Right atrium auricular region (tissue), 2 donors: ENCODE measurements at regions not wholly inside any gene's neighbourhood (a gene's known extent, or its start where the extent isn't known, plus 50 kb on each side); places are given as distances from the start of the nearest gene placed in this dataset.

Source experiments
- DNase-seq: peaks from one replicate; pipeline ENCODE4 v3.0.0-alpha.2; 2019; ENCODE audit warnings: low spot score
- H3K27ac ChIP-seq, 2 donors: fragments of 200-600 bp; sonication (generic); 1 replicate in 1 of 2; 2 replicates in 1 of 2; pipeline ENCODE4 v1.5.1; 2016 to 2019
- H3K27me3 ChIP-seq, 2 donors: fragments of 200-600 bp; sonication (generic); one replicate each; pipeline versions ENCODE4 v1.5.1 to v1.6.0; 2017 to 2019
- H3K36me3 ChIP-seq: fragments of 200-600 bp; sonication (generic); one replicate; pipeline ENCODE4 v1.5.1; 2016
- H3K4me1 ChIP-seq, 2 donors: fragments of 200-600 bp; sonication (generic); one replicate each; pipeline versions ENCODE4 v1.5.1 to v1.6.0; 2017 to 2019
- H3K4me3 ChIP-seq, 2 donors: fragments of 200-600 bp; sonication (generic); 1 replicate in 1 of 2; 2 replicates in 1 of 2; pipeline ENCODE4 v1.5.1; 2017 to 2019; ENCODE audit warnings: mild to moderate bottlenecking in 1 of 2, moderate library complexity in 1 of 2
- H3K9me3 ChIP-seq, 2 donors: fragments of 200-600 bp; sonication (generic); one replicate each; pipeline ENCODE4 v1.5.1; 2019
- CTCF ChIP-seq, 2 donors: fragments of 200-600 bp; sonication (generic); IDR thresholded peaks; one replicate each; pipeline ENCODE4 v1.5.1; 2019; ENCODE audit warnings: antibody characterized with exemption in 2 of 2

GRCh38 chr4:149296503-149296902, 519.1 kb downstream of the IQCM start:
- no peak for DNase-seq
- TF ChIP-seq CTCF (IDR thresholded peaks at IDR 0.05) = no peak
- no peak overlapping the region for H3K4me3 ChIP-seq

GRCh38 chr4:149296084-149296483, 519.6 kb downstream of the IQCM start:
- H3K4me3 ChIP-seq = no peak overlapping the region
- no peaks in the 10 kb centered on the region for H3K9me3 ChIP-seq
- no peak overlapping the region for H3K27ac ChIP-seq
- DNase-seq = no peak
- TF ChIP-seq CTCF (IDR thresholded peaks at IDR 0.05) = no peak
- no peaks in the 10 kb centered on the region for H3K36me3 ChIP-seq
- H3K4me1 ChIP-seq = no peaks in the 10 kb centered on the region
- H3K27me3 ChIP-seq = no peaks in the 10 kb centered on the region

More at GRCh38 chr4:149296503-149296902, 519.1 kb downstream of the IQCM start:
- Histone ChIP-seq H3K4me1 (no peaks in the 10 kb centered on the region), H3K27ac (no peak overlapping the region), H3K36me3 (no peaks in the 10 kb centered on the region), H3K27me3 (no peaks in the 10 kb centered on the region), H3K9me3 (no peaks in the 10 kb centered on the region)

- H3K27ac ChIP-seq = no peak overlapping the region
- no peak for DNase-seq
- no peaks in the 10 kb centered on the region for H3K36me3 ChIP-seq
- no peaks in the 10 kb centered on the region for H3K4me1 ChIP-seq
- no peaks in the 10 kb centered on the region for H3K9me3 ChIP-seq
- no peaks in the 10 kb centered on the region for H3K27me3 ChIP-seq
- H3K4me3 ChIP-seq = no peak overlapping the region
- no peak for TF ChIP-seq CTCF (IDR thresholded peaks at IDR 0.05)
These were observed 521.0 kb downstream of the IQCM start for GRCh38 chr4:149294601-149295000.

GRCh38 chr4:149293046-149293649, 522.5 kb downstream of the IQCM start:
- TF ChIP-seq CTCF (IDR thresholded peaks at IDR 0.05) = no peak
- Histone ChIP-seq H3K4me1 (no peaks in the 10 kb centered on the region), H3K36me3 (no peaks in the 10 kb centered on the region), H3K9me3 (peaks cover 0 to 13% of the 10 kb centered on the region in 2 donors), H3K4me3 (no peak overlapping the region), H3K27ac (no peak overlapping the region), H3K27me3 (no peaks in the 10 kb centered on the region)
- DNase-seq = no peak

GRCh38 chr4:149292425-149293007, 523.1 kb downstream of the IQCM start:
- no peak overlapping the region for H3K4me3 ChIP-seq
- no peaks in the 10 kb centered on the region for H3K4me1 ChIP-seq
- H3K27ac ChIP-seq = no peak overlapping the region
- no peaks in the 10 kb centered on the region for H3K27me3 ChIP-seq
- no peak for TF ChIP-seq CTCF (IDR thresholded peaks at IDR 0.05)
- DNase-seq = no peak
- H3K36me3 ChIP-seq = no peaks in the 10 kb centered on the region
- H3K9me3 ChIP-seq = peaks cover 0 to 19% of the 10 kb centered on the region in 2 donors

- Histone ChIP-seq H3K4me1 (no peaks in the 10 kb centered on the region), H3K9me3 (peaks cover 0 to 21% of the 10 kb centered on the region in 2 donors), H3K27ac (no peak overlapping the region), H3K27me3 (no peaks in the 10 kb centered on the region), H3K36me3 (no peaks in the 10 kb centered on the region), H3K4me3 (no peak overlapping the region)
- TF ChIP-seq CTCF (IDR thresholded peaks at IDR 0.05) = no peak
- DNase-seq = no peak
These were observed 524.2 kb downstream of the IQCM start for GRCh38 chr4:149291463-149291862.
